ENCODE measurements at regions not wholly inside any gene's neighbourhood (a gene's known extent, or its start where the extent isn't known, plus 50 kb on each side); places are given as distances from the start of the nearest gene placed in this dataset.

DNA sequence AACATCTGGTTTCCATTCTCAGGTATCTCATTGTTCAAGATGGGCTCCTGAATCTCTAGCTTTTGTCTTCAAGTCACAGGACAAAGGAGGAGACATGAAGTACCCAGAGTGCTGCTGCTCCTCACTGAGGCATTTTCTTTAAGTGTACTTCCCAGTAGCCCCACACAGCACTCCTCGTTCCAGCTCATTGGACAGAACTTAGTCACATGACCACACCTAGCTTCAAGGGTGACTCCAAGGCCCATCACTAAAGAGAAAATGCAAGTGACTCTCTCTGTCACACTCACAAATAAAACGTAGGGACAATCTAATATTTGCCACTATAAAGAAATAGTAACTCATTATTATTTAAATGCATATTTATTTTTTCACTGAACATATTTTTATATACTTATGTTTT, 58.3 kb upstream of the NEUROD6 start:
- ChIA-PET CTCF (no interaction called here), POLR2A (no interaction called here)
- Mint-ChIP-seq H3K4me3 (no peak overlapping the region), H3K36me3 (ENCODE audit: low read depth) (no peaks in the 10 kb centered on the region), H3K9me3 (no peaks in the 10 kb centered on the region), H3K27ac (no peak overlapping the region), H3K4me1 (no peaks in the 10 kb centered on the region), H3K27me3 (no peaks in the 10 kb centered on the region)
- no peak for DNase-seq

- ChIA-PET CTCF (no interaction called here), POLR2A (no interaction called here)
- Mint-ChIP-seq H3K27ac (no peak overlapping the region), H3K4me3 (no peak overlapping the region), H3K36me3 (ENCODE audit: low read depth) (no peaks in the 10 kb centered on the region), H3K27me3 (no peaks in the 10 kb centered on the region), H3K9me3 (no peaks in the 10 kb centered on the region), H3K4me1 (no peaks in the 10 kb centered on the region)
- no peak for DNase-seq
Observed at GRCh38 chr7:31407178-31407676, 66.7 kb upstream of the NEUROD6 start.

DNA sequence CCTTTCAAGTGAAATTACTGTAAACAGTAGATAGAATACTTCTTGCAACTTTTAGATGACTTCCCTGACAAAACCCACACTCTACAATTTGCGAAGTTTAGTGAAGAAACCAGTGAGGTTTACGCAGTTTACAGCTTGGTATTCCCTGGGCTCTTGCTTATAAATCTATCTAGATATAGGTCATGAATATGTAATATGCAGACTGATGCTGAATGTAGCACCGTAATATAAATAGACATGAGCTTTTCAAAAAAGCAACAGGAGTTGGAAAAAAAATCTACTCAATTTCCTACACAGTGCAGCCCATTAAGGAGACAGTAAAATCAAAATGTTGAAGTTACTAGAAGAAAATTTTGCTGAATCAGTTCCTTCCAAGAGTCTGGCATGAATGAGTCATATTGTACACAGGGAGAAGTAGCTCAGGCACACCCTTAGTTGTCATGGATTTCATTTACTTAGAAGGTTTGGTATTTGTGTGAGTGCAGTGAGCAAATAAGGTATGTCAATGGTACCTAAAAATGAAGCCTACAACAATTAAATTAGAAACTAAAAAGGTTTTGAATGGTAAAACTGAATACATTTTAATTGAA, 67.7 kb upstream of the NEUROD6 start:
- H3K4me1 Mint-ChIP-seq: no peaks in the 10 kb centered on the region
- no peak overlapping the region for H3K27ac Mint-ChIP-seq
- POLR2A ChIA-PET: no interaction called here
- H3K9me3 Mint-ChIP-seq: no peaks in the 10 kb centered on the region
- CTCF ChIA-PET: no interaction called here
- no peak overlapping the region for H3K4me3 Mint-ChIP-seq
- no peaks in the 10 kb centered on the region for H3K27me3 Mint-ChIP-seq
- no peaks in the 10 kb centered on the region for H3K36me3 Mint-ChIP-seq (ENCODE audit: low read depth)
- no peak for DNase-seq

DNA sequence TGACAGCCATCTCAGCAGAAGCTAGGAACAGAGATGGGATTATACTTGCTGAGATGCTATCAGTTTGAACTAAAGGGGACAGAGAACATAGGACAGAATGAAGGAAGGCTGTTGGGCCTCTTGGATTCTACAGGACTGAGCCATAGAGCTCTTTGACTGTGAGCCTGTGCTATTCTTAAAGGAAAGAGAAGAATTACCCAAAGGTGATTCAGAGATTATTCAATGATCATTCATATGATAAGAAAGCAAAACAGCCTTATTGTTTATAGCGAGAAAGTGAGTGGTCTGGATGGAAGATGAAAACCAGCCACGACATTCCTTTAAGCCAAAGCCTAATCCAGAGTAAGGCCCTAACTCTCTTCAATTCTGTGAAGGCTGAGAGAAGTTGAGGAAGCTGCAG, 69.7 kb upstream of the NEUROD6 start:
- Mint-ChIP-seq H3K9me3 (no peaks in the 10 kb centered on the region), H3K36me3 (ENCODE audit: low read depth) (no peaks in the 10 kb centered on the region), H3K4me3 (no peak overlapping the region), H3K27me3 (no peaks in the 10 kb centered on the region), H3K4me1 (no peaks in the 10 kb centered on the region), H3K27ac (no peak overlapping the region)
- DNase-seq: no peak
- ChIA-PET CTCF (no interaction called here), POLR2A (no interaction called here)

DNA sequence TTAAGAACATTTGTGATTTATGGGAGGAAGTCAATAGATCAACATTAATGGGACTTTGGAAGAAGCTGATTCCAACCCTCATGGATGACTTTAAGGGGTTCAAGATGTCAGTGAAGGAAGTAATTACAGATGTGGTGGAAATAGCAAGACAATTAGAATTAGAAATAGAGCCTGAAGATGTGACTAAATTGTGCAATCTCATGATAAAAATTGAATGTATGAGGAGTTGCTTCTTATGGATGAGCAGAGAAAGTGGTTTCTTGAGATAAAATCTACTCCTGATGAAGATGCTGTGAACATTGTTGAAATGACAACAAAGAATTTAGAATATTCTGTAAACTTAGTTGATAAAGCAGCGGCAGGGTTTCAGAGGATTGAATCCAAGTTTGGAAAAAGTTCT, 70.9 kb upstream of the NEUROD6 start:
- Mint-ChIP-seq H3K36me3 (ENCODE audit: low read depth) (no peaks in the 10 kb centered on the region), H3K9me3 (no peaks in the 10 kb centered on the region), H3K4me1 (no peaks in the 10 kb centered on the region), H3K27me3 (no peaks in the 10 kb centered on the region), H3K27ac (no peak overlapping the region), H3K4me3 (no peak overlapping the region)
- no peak for DNase-seq
- ChIA-PET POLR2A (no interaction called here), CTCF (no interaction called here)

- Mint-ChIP-seq H3K4me1 (no peaks in the 10 kb centered on the region), H3K9me3 (no peaks in the 10 kb centered on the region), H3K27ac (no peak overlapping the region), H3K27me3 (no peaks in the 10 kb centered on the region), H3K36me3 (ENCODE audit: low read depth) (no peaks in the 10 kb centered on the region), H3K4me3 (no peak overlapping the region)
- no peak for DNase-seq
- POLR2A ChIA-PET: no interaction called here
- CTCF ChIA-PET: no interaction called here
Observed at GRCh38 chr7:31413766-31414165, 73.2 kb upstream of the NEUROD6 start.

GRCh38 chr7:31416381-31416870, 75.9 kb upstream of the NEUROD6 start:
- Mint-ChIP-seq H3K36me3 (ENCODE audit: low read depth) (no peaks in the 10 kb centered on the region), H3K27ac (no peak overlapping the region), H3K4me3 (no peak overlapping the region), H3K27me3 (no peaks in the 10 kb centered on the region), H3K4me1 (no peaks in the 10 kb centered on the region), H3K9me3 (no peaks in the 10 kb centered on the region)
- ChIA-PET CTCF (no interaction called here), POLR2A (no interaction called here)
- DNase-seq: no peak

GRCh38 chr7:31418928-31419327, 78.4 kb upstream of the NEUROD6 start:
- no peaks in the 10 kb centered on the region for H3K27me3 Mint-ChIP-seq
- H3K4me1 Mint-ChIP-seq: no peaks in the 10 kb centered on the region
- no peak for DNase-seq
- no peak overlapping the region for H3K27ac Mint-ChIP-seq
- CTCF ChIA-PET: no interaction called here
- no peaks in the 10 kb centered on the region for H3K36me3 Mint-ChIP-seq (ENCODE audit: low read depth)
- no peak overlapping the region for H3K4me3 Mint-ChIP-seq
- H3K9me3 Mint-ChIP-seq: no peaks in the 10 kb centered on the region
- POLR2A ChIA-PET: no interaction called here

- DNase-seq: no peak
- ChIA-PET POLR2A (no interaction called here), CTCF (no interaction called here)
- H3K27me3 Mint-ChIP-seq: no peaks in the 10 kb centered on the region
- no peaks in the 10 kb centered on the region for H3K9me3 Mint-ChIP-seq
- H3K36me3 Mint-ChIP-seq (ENCODE audit: low read depth): no peaks in the 10 kb centered on the region
- no peak overlapping the region for H3K4me3 Mint-ChIP-seq
- no peaks in the 10 kb centered on the region for H3K4me1 Mint-ChIP-seq
- H3K27ac Mint-ChIP-seq: no peak overlapping the region
Observed at GRCh38 chr7:31419505-31420055, 79.1 kb upstream of the NEUROD6 start.

- no peak overlapping the region for H3K4me3 Mint-ChIP-seq
- no peaks in the 10 kb centered on the region for H3K36me3 Mint-ChIP-seq (ENCODE audit: low read depth)
- H3K9me3 Mint-ChIP-seq: no peaks in the 10 kb centered on the region
- DNase-seq: no peak
- ChIA-PET CTCF (no interaction called here), POLR2A (no interaction called here)
- H3K27me3 Mint-ChIP-seq: no peaks in the 10 kb centered on the region
- no peak overlapping the region for H3K27ac Mint-ChIP-seq
- H3K4me1 Mint-ChIP-seq: no peaks in the 10 kb centered on the region
Observed at GRCh38 chr7:31420948-31421347, 80.4 kb upstream of the NEUROD6 start.

GRCh38 chr7:31421607-31422006, 81.1 kb upstream of the NEUROD6 start:
- ChIA-PET POLR2A (no interaction called here), CTCF (no interaction called here)
- no peaks in the 10 kb centered on the region for H3K27me3 Mint-ChIP-seq
- H3K9me3 Mint-ChIP-seq: no peaks in the 10 kb centered on the region
- no peak overlapping the region for H3K4me3 Mint-ChIP-seq
- DNase-seq: no peak
- H3K27ac Mint-ChIP-seq: no peak overlapping the region
- no peaks in the 10 kb centered on the region for H3K4me1 Mint-ChIP-seq
- no peaks in the 10 kb centered on the region for H3K36me3 Mint-ChIP-seq (ENCODE audit: low read depth)

GRCh38 chr7:31423994-31424393, 83.5 kb upstream of the NEUROD6 start:
- Mint-ChIP-seq H3K27ac (no peak overlapping the region), H3K4me3 (no peak overlapping the region), H3K27me3 (no peaks in the 10 kb centered on the region), H3K9me3 (no peaks in the 10 kb centered on the region), H3K4me1 (no peaks in the 10 kb centered on the region), H3K36me3 (ENCODE audit: low read depth) (no peaks in the 10 kb centered on the region)
- CTCF ChIA-PET: no interaction called here
- POLR2A ChIA-PET: no interaction called here
- DNase-seq: no peak

DNA sequence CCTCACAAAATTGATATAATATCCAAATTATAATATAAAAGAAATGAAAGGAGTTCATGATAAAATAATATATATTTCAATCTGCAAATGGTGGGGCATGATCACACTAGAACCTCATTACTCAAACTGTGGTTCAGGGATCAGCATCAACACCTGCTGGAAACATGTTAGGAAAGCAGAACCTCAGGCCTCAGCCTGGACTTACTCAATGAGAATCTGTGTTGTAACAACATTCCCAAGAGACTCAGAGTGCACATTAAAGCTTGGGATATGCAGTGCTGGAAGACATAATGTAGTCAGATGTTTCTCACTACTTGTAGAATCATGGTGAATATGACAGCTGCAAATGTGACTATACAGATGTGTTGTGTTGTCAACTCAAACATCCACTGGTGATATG, 81.7 kb upstream of the ITPRID1 start:
- Mint-ChIP-seq H3K27me3 (no peaks in the 10 kb centered on the region), H3K4me1 (no peaks in the 10 kb centered on the region), H3K36me3 (ENCODE audit: low read depth) (no peaks in the 10 kb centered on the region), H3K27ac (no peak overlapping the region), H3K9me3 (no peaks in the 10 kb centered on the region), H3K4me3 (no peak overlapping the region)
- ChIA-PET CTCF (interaction anchor here (1.7 kb wide), 1 partner anchor 11 kb away, joined by 4 read pairs; no protein-coding TSS in a partner anchor), POLR2A (no interaction called here)
- no peak for DNase-seq

GRCh38 chr7:31432836-31433340, 81.0 kb upstream of the ITPRID1 start:
- Mint-ChIP-seq H3K27ac (no peak overlapping the region), H3K4me1 (no peaks in the 10 kb centered on the region), H3K27me3 (no peaks in the 10 kb centered on the region), H3K36me3 (ENCODE audit: low read depth) (no peaks in the 10 kb centered on the region), H3K9me3 (no peaks in the 10 kb centered on the region), H3K4me3 (no peak overlapping the region)
- CTCF ChIA-PET: interaction anchor here (1.7 kb wide), 1 partner anchor 10 kb away, joined by 4 read pairs; no protein-coding TSS in a partner anchor
- POLR2A ChIA-PET: no interaction called here
- no peak for DNase-seq

Data from activated CD4-positive, alpha-beta T cell treated with anti-CD3 and anti-CD28 coated beads, Interleukin-2, amount 10 ng/mL, durations not matched to agents 7 days and 5 days (primary cell).